LNCAP (cell line): ENCODE measurements at regions not wholly inside any gene's neighbourhood (a gene's known extent, or its start where the extent isn't known, plus 50 kb on each side); places are given as distances from the start of the nearest gene placed in this dataset.

Experiments
- CTCF ChIP-seq: fragments of 450-650 bp; IDR thresholded peaks from 2 replicates; pipeline ENCODE4 v1.5.1; 2017; ENCODE audit warnings: mild to moderate bottlenecking

- no peak for TF ChIP-seq CTCF
Observed at GRCh38 chr5:36494841-36495601, 111.4 kb upstream of the SLC1A3 start.

- TF ChIP-seq CTCF: no peak
Observed at GRCh38 chr5:36495611-36496010, 110.8 kb upstream of the SLC1A3 start.

- no peak for TF ChIP-seq CTCF
Observed at GRCh38 chr5:36496471-36496870, 109.9 kb upstream of the SLC1A3 start.

GRCh38 chr5:36502608-36503007, 103.8 kb upstream of the SLC1A3 start:
- no peak for TF ChIP-seq CTCF

- no peak for TF ChIP-seq CTCF
Observed at GRCh38 chr5:36505021-36505420, 101.4 kb upstream of the SLC1A3 start.

GRCh38 chr5:36507332-36507952, 99.0 kb upstream of the SLC1A3 start:
- peak; percentile 84 for TF ChIP-seq CTCF

- no peak for TF ChIP-seq CTCF
Observed at GRCh38 chr5:36519881-36520280, 86.5 kb upstream of the SLC1A3 start.
